ENCODE measurements at regions not wholly inside any gene's neighbourhood (a gene's known extent, or its start where the extent isn't known, plus 50 kb on each side); places are given as distances from the start of the nearest gene placed in this dataset.

DNA sequence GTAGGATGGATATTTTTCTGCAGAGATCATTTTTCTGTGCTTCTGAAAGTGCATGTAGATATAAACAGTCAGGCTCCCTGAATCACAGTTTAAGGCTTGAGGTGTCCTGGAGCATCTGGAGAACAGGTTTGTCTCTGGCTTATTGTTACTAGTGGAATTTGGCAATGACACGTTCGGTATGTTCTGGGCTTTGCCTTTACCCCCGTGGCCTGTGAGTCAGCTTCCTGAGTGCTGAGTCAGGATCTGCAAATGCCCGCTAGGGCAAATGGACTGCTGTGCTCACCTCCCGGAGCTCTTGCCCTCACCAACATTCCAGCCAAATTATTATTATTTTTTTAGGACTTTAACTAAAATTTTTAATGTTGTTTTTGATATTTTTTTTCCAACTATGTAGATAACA is 192.5 kb upstream of the PRSS1 start:
- DNase-seq (ENCODE audit: low read depth) = peak; percentile 99
- no peak overlapping the region for H3K4me3 ChIP-seq (ENCODE audit: control insufficient read depth, low read depth, low read length)
- TF ChIP-seq, protein P1, sequence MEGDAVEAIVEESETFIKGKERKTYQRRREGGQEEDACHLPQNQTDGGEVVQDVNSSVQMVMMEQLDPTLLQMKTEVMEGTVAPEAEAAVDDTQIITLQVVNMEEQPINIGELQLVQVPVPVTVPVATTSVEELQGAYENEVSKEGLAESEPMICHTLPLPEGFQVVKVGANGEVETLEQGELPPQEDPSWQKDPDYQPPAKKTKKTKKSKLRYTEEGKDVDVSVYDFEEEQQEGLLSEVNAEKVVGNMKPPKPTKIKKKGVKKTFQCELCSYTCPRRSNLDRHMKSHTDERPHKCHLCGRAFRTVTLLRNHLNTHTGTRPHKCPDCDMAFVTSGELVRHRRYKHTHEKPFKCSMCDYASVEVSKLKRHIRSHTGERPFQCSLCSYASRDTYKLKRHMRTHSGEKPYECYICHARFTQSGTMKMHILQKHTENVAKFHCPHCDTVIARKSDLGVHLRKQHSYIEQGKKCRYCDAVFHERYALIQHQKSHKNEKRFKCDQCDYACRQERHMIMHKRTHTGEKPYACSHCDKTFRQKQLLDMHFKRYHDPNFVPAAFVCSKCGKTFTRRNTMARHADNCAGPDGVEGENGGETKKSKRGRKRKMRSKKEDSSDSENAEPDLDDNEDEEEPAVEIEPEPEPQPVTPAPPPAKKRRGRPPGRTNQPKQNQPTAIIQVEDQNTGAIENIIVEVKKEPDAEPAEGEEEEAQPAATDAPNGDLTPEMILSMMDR (conservative IDR thresholded peaks at IDR 0.05; ENCODE audit: control insufficient read depth, insufficient read depth, low read depth, low read length) = peak; percentile 33

DNA sequence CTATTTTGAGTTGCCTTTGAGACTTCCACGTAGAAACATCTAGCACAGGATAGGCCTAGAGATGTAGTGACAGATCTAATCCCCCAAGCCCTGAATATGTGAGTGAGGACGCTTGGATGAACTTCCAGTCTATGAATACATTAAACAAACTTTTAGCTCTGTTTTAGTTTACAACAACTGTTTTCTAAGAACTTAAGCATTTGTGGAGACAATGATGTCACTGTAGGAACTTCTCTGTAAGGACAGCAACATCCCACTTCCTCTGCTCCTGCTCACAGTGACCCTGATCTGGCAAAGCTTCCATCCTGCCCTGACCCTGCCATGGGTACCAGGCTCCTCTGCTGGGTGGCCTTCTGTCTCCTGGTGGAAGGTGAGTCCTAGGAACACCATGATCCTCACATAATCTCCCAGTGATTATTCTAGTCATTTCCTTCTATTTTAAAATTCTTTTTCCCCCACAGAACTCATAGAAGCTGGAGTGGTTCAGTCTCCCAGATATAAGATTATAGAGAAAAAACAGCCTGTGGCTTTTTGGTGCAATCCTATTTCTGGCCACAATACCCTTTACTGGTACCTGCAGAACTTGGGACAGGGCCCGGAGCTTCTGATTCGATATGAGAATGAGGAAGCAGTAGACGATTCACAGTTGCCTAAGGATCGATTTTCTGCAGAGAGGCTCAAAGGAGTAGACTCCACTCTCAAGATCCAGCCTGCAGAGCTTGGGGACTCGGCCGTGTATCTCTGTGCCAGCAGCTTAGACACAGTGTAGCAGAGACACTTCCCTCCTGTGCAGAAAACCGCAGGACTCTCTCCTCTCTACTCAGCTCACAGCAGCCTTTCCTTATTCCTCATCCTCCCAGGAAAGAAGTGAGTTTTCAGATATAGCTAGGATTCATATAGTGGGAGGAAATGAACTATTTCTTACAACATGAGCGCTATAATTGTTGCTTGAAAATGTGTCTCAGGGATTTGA is 194.4 kb upstream of the PRSS1 start:
- TF ChIP-seq, protein P1 (conservative IDR thresholded peaks at IDR 0.05; ENCODE audit: control insufficient read depth, insufficient read depth, low read depth, low read length) = no peak
- H3K4me3 ChIP-seq (ENCODE audit: control insufficient read depth, low read depth, low read length) = no peak overlapping the region
- peak; percentile 50 for DNase-seq (ENCODE audit: low read depth)

DNA sequence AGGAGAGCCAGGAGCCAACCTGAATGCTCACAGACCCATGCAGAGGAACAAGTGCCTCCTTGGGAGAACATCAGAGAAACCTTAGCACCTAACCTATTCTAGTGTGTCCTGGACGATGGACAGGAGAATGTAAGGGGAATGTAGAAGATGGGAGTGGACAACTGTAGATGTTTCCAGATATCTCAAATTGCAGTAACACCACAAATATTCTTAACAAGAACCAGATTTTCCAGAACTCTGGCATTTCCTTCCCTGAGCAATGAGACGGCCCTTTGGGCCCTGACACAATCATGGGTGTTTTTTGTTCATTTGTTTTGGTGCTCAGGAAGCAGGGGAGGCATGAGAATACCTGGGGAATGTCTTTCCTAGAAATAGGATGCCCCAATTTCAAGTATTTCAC is 196.1 kb upstream of the PRSS1 start:
- no peak overlapping the region for H3K4me3 ChIP-seq (ENCODE audit: control insufficient read depth, low read depth, low read length)
- TF ChIP-seq, protein P1 (conservative IDR thresholded peaks at IDR 0.05; ENCODE audit: control insufficient read depth, insufficient read depth, low read depth, low read length) = no peak
- peak; percentile 71 for DNase-seq (ENCODE audit: low read depth)

DNA sequence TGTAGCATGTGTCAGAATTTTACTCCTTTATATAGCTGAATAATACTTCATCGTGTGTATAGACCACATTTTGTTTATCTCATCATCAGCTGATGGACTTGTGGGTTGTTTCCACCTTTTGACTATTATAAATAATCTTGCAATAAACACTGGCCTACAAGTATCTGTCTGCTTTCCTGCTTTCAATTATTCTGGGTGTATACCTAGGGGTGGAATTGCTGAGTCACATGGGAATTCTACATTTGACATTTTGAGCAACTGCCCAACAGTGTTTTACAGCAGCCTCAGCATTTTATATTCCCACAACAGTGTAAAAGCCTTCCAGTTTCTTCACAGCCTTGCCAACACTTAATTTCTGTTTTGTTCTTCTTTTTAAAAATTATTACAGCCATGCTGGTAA is 200.3 kb upstream of the PRSS1 start:
- DNase-seq (ENCODE audit: low read depth) = peak; percentile 80
- TF ChIP-seq, protein P1 (conservative IDR thresholded peaks at IDR 0.05; ENCODE audit: control insufficient read depth, insufficient read depth, low read depth, low read length) = no peak
- no peak overlapping the region for H3K4me3 ChIP-seq (ENCODE audit: control insufficient read depth, low read depth, low read length)

DNA sequence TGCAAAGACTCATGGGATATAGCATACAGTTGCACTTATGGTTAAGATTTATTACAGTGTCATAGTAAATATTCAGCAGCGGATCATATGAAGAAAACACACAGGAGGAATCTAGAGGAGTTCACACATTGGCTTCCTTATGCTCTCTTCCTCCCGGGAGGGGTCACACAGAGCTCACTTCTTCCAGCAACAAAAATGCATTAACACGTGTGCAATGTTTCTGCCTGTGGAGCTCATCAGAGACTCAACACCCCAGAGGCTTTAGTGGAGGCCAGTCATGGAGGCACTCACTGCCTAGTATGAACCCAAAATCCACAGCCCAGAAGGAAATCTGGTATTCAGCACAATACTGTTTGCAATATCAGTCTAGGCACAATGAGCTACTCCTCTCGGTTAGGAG is 202.8 kb upstream of the PRSS1 start:
- no peak for DNase-seq (ENCODE audit: low read depth)

DNA sequence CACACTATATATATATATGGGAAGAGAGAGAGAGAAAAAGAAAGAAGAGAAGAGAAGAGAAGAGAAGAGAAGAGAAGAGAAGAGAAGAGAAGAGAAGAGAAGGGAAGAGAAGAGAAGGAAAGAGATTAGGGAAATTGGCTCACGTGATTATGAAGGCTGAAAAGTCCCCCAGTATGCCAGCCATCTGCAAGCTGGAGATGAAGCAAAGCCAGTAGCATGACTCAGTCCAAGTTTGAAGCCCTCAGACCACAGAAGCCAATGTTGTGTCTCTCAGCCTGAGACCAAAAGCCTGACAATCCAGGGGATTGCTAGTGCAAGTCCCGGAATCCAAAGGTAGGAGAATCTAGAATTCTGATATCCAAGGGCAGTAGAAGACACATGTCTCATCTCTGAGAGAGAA is 206.3 kb upstream of the PRSS1 start:
- peak; percentile 77 for DNase-seq (ENCODE audit: low read depth)
- TF ChIP-seq, protein P1 (conservative IDR thresholded peaks at IDR 0.05; ENCODE audit: control insufficient read depth, insufficient read depth, low read depth, low read length) = no peak
- H3K4me3 ChIP-seq (ENCODE audit: control insufficient read depth, low read depth, low read length) = no peak overlapping the region

More for the DNA sequence above, 202.8 kb upstream of the PRSS1 start:
- TF ChIP-seq, protein P1 (conservative IDR thresholded peaks at IDR 0.05; ENCODE audit: control insufficient read depth, insufficient read depth, low read depth, low read length) = no peak
- no peak overlapping the region for H3K4me3 ChIP-seq (ENCODE audit: control insufficient read depth, low read depth, low read length)
